Kidney (tissue), 13 donors: ENCODE measurements at regions not wholly inside any gene's neighbourhood (a gene's known extent, or its start where the extent isn't known, plus 50 kb on each side); places are given as distances from the start of the nearest gene placed in this dataset.

Experiments used
- DNase-seq, 5 donors: peaks; one replicate each; pipeline ENCODE4 v3.0.0-alpha.2; 2013 to 2020
- FAIRE-seq: peaks from 2 replicates; lab custom pipeline; 2012; peaks lifted over from hg19 to GRCh38; lab: Jason Lieb, UNC
- H3K27ac ChIP-seq, 2 donors: one replicate each; pipeline ENCODE4 v1.7.0; 2013; ENCODE audit warnings: low read depth in 2 of 2, low read length in 2 of 2, inconsistent platforms in 1 of 2
- H3K27me3 ChIP-seq: one replicate; pipeline ENCODE4 v1.7.1; 2013; ENCODE audit warnings: low read length, inconsistent platforms; ENCODE audit not compliant: control insufficient read depth, insufficient read depth
- H3K36me3 ChIP-seq, 3 donors: one replicate each; pipeline versions ENCODE4 v1.7.0 to v1.7.1; 2013; ENCODE audit warnings: low read length in 3 of 3, control low read depth in 1 of 3, inconsistent platforms in 1 of 3; ENCODE audit not compliant: insufficient read depth in 3 of 3, control insufficient read depth in 2 of 3
- H3K4me1 ChIP-seq, 3 donors: one replicate each; pipeline versions ENCODE4 v1.7.0 to v1.7.1; 2013; ENCODE audit warnings: low read length in 3 of 3, inconsistent platforms in 1 of 3, low read depth in 1 of 3; ENCODE audit not compliant: control insufficient read depth in 2 of 3, insufficient read depth in 2 of 3
- H3K4me3 ChIP-seq, 3 donors: one replicate each; pipeline versions ENCODE4 v1.7.0 to v1.8.1; 2013; ENCODE audit warnings: low read length in 3 of 3, control low read depth in 1 of 3, inconsistent platforms in 1 of 3
- H3K9ac ChIP-seq, 3 donors: one replicate each; pipeline versions ENCODE4 v1.7.0 to v1.7.1; 2013; ENCODE audit warnings: low read length in 3 of 3, control low read depth in 1 of 3, inconsistent platforms in 1 of 3
- H3K9me3 ChIP-seq, 3 donors: one replicate each; pipeline versions ENCODE4 v1.7.0 to v1.7.1; 2013; ENCODE audit warnings: low read length in 3 of 3, control low read depth in 1 of 3, inconsistent platforms in 1 of 3; ENCODE audit not compliant: control insufficient read depth in 2 of 3, insufficient read depth in 1 of 3
- CTCF ChIP-seq: IDR thresholded peaks from 3 replicates; pipeline ENCODE4 v1.5.1; 2012; ENCODE audit warnings: mild to moderate bottlenecking, moderate library complexity, borderline replicate concordance; ENCODE audit not compliant: insufficient read depth; ENCODE audit errors: extremely low read depth
- intact Hi-C: fragments of 100-400 bp; cut with DNase I; formaldehyde crosslinking; loops from one replicate; pipeline ENCODE4 v1.11.1; 2022
- donor health status: control.
- donor health status: control.
- donor health status: control.
- donor health status: control.
- donor health status: control.
- donor health status: DM: yes; HTN: yes; CAD: no.
- donor health status: Normal renal cell carcinoma (clear cell type).

- TF ChIP-seq CTCF: no peak
- no peaks in the 10 kb centered on the region for H3K27me3 ChIP-seq
- no peaks in the 10 kb centered on the region for H3K36me3 ChIP-seq
- no peak overlapping the region for H3K4me3 ChIP-seq
- no peaks in the 10 kb centered on the region for H3K9me3 ChIP-seq
- intact Hi-C loops: no loop called here
- no peak overlapping the region for H3K27ac ChIP-seq
- no peaks in the 10 kb centered on the region for H3K4me1 ChIP-seq
- DNase-seq (no peak), FAIRE-seq (no peak)
- H3K9ac ChIP-seq: no peak overlapping the region
Observed at GRCh38 chr1:215005656-215006345, 76.7 kb upstream of the KCNK2 start.

- FAIRE-seq (no peak), DNase-seq (no peak)
- no peak overlapping the region for H3K27ac ChIP-seq
- no peak for TF ChIP-seq CTCF
- no peaks in the 10 kb centered on the region for H3K9me3 ChIP-seq
- no peaks in the 10 kb centered on the region for H3K36me3 ChIP-seq
- intact Hi-C loops: no loop called here
- H3K4me1 ChIP-seq: no peaks in the 10 kb centered on the region
- H3K27me3 ChIP-seq: no peaks in the 10 kb centered on the region
- no peak overlapping the region for H3K9ac ChIP-seq
- H3K4me3 ChIP-seq: no peak overlapping the region
Observed at GRCh38 chr1:215007880-215008279, 74.7 kb upstream of the KCNK2 start.

DNA sequence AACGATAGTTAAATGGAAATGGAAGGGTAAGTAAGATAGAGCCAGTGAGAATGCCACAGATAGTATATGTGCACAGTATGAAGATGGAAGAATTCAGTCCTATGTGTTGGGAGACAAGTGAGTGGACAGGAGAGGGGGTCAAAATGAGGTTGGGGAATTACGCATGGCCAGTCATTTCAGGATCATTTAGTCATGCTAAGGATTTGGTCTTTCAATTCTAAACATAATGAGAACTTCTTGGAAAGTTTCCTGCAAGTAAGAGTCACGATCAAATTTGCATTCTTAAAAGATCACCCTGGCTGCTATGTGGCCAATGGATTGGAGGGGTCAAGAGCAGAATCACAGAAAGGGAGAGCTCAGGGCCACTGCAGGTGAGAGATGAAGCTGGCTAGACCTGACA is 64.0 kb upstream of the KCNK2 start:
- Histone ChIP-seq H3K9me3 (no peaks in the 10 kb centered on the region), H3K27me3 (no peaks in the 10 kb centered on the region), H3K4me3 (no peak overlapping the region), H3K27ac (no peak overlapping the region), H3K36me3 (no peaks in the 10 kb centered on the region), H3K9ac (no peak overlapping the region), H3K4me1 (no peaks in the 10 kb centered on the region)
- DNase-seq (no peak), FAIRE-seq (no peak)
- no peak for TF ChIP-seq CTCF
- intact Hi-C loops: no loop called here

- TF ChIP-seq CTCF: no peak
- Histone ChIP-seq H3K9me3 (no peaks in the 10 kb centered on the region), H3K27ac (no peak overlapping the region), H3K9ac (no peak overlapping the region), H3K4me1 (no peaks in the 10 kb centered on the region), H3K4me3 (no peak overlapping the region), H3K27me3 (no peaks in the 10 kb centered on the region), H3K36me3 (no peaks in the 10 kb centered on the region)
- intact Hi-C loops: no loop called here
- FAIRE-seq: no peak
- DNase-seq: no peak
Observed at GRCh38 chr1:215022204-215022603, 60.3 kb upstream of the KCNK2 start.
